ENCODE measurements at regions not wholly inside any gene's neighbourhood (a gene's known extent, or its start where the extent isn't known, plus 50 kb on each side); places are given as distances from the start of the nearest gene placed in this dataset.
"Not testable (repeated sequence)": the region's sequence is repeated elsewhere in the genome, so short reads cannot be mapped to it uniquely, and the experiment has no call there.

DNA sequence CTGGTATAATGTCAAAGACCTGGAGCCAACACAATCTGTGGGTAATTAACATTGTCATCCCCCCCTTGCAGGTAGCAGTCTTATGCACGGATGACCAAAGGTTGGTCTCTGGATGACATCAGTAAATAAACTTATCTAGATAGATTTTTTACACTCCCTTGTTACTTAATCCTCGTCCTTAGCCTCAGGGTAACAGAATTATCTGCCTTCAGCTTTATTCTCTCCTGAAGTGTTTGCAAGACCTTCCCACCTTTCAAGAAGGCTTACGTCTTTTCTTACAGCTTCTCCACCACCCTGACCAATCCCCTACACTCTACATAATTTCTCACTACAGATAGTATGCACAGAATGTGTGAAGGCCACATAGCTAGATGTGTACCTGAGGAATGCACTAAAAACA, 434.8 kb upstream of the HTR1E start:
- H4K20me1 ChIP-seq (ENCODE audit: insufficient read depth, low read length), result no peaks in the 10 kb centered on the region
- H3K9ac ChIP-seq (ENCODE audit: low read depth, low read length), result no peak overlapping the region
- H3K4me3 ChIP-seq (ENCODE audit: low read depth in 1 of 2, low read length in 2 of 2), result no peak overlapping the region
- H3K4me1 ChIP-seq (ENCODE audit: insufficient read depth, low read length), result no peaks in the 10 kb centered on the region
- H3K27me3 ChIP-seq (ENCODE audit: insufficient read depth, low read length, poor library complexity), result no peaks in the 10 kb centered on the region
- DNase-seq, result no peak
- no peaks in the 10 kb centered on the region for H3K9me3 ChIP-seq (ENCODE audit: insufficient read depth, low read length, severe bottlenecking)
- H3K79me2 ChIP-seq (ENCODE audit: insufficient read depth, low read length), result no peaks in the 10 kb centered on the region
- H3K27ac ChIP-seq (ENCODE audit: low read length), result no peak overlapping the region
- H3K36me3 ChIP-seq (ENCODE audit: insufficient read depth, low read length), result no peaks in the 10 kb centered on the region
- no peak overlapping the region for H3K4me2 ChIP-seq (ENCODE audit: insufficient read depth, low read length)
- ATAC-seq (ENCODE audit: insufficient read depth, low read depth), result no peak
- no peak overlapping the region for H2AFZ ChIP-seq (ENCODE audit: low read depth, low read length)
- TF ChIP-seq, protein P1, sequence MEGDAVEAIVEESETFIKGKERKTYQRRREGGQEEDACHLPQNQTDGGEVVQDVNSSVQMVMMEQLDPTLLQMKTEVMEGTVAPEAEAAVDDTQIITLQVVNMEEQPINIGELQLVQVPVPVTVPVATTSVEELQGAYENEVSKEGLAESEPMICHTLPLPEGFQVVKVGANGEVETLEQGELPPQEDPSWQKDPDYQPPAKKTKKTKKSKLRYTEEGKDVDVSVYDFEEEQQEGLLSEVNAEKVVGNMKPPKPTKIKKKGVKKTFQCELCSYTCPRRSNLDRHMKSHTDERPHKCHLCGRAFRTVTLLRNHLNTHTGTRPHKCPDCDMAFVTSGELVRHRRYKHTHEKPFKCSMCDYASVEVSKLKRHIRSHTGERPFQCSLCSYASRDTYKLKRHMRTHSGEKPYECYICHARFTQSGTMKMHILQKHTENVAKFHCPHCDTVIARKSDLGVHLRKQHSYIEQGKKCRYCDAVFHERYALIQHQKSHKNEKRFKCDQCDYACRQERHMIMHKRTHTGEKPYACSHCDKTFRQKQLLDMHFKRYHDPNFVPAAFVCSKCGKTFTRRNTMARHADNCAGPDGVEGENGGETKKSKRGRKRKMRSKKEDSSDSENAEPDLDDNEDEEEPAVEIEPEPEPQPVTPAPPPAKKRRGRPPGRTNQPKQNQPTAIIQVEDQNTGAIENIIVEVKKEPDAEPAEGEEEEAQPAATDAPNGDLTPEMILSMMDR (IDR thresholded peaks at IDR 0.05; ENCODE audit: borderline replicate concordance, extremely low read depth, low read length, poor library complexity, severe bottlenecking), result no peak
- no peak for TF ChIP-seq EZH2 (IDR thresholded peaks at IDR 0.05; ENCODE audit: borderline replicate concordance, low read depth, low read length, severe bottlenecking)

DNA sequence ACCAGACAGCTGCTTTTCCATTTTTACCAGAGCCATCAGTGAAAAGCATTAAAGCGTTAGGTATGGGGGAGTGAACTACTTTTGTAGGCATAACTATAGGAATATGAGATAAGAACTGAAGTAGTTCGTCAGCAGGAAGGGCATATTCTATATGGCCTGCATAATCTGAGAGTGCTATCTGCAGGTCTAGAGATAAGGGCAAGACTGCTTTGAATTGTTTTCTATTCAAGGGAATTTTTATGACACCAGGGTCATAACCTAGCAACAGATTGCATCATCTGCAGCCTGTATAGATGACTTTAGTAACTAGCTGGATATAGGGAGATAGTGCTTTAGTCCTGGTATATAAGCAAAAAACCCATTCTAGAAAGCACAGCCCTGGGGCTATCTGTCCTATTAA, 437.3 kb upstream of the HTR1E start:
- DNase-seq (no peak), ATAC-seq (ENCODE audit: insufficient read depth, low read depth) (no peak)
- H3K4me3 ChIP-seq (ENCODE audit: low read depth in 1 of 2, low read length in 2 of 2), result no peak overlapping the region
- no peaks in the 10 kb centered on the region for H3K79me2 ChIP-seq (ENCODE audit: insufficient read depth, low read length)
- no peak overlapping the region for H3K27ac ChIP-seq (ENCODE audit: low read length)
- H3K4me1 ChIP-seq (ENCODE audit: insufficient read depth, low read length), result no peaks in the 10 kb centered on the region
- H3K9ac ChIP-seq (ENCODE audit: low read depth, low read length), result no peak overlapping the region
- no peak overlapping the region for H3K4me2 ChIP-seq (ENCODE audit: insufficient read depth, low read length)
- no peaks in the 10 kb centered on the region for H3K27me3 ChIP-seq (ENCODE audit: insufficient read depth, low read length, poor library complexity)
- H2AFZ ChIP-seq (ENCODE audit: low read depth, low read length), result no peak overlapping the region
- TF ChIP-seq, protein P1 (IDR thresholded peaks at IDR 0.05; ENCODE audit: borderline replicate concordance, extremely low read depth, low read length, poor library complexity, severe bottlenecking), result no peak
- no peak for TF ChIP-seq EZH2 (IDR thresholded peaks at IDR 0.05; ENCODE audit: borderline replicate concordance, low read depth, low read length, severe bottlenecking)
- H3K36me3 ChIP-seq (ENCODE audit: insufficient read depth, low read length), result no peaks in the 10 kb centered on the region
- H3K9me3 ChIP-seq (ENCODE audit: insufficient read depth, low read length, severe bottlenecking), result no peaks in the 10 kb centered on the region
- H4K20me1 ChIP-seq (ENCODE audit: insufficient read depth, low read length), result no peaks in the 10 kb centered on the region

DNA sequence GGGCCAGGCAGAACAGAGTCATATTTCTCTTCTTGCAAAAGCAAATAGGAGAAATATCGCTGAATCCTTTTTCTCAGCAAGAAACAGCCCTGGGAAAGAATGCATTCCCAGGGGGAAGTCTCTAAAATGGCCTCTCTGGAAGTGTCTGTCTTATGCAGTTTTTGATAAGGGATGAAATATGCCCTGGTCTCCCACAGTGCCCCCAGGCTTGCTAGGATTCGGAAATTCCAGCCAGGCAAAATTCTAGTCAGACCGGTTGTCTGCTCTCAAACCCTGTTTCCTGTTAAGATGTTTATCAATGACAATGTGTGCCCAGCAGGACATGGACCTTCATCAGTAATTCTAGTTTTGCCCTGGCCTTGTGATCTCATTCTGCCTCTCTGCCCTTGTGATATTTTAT, 448.3 kb upstream of the HTR1E start:
- not testable (repeated sequence) for H3K27ac ChIP-seq (ENCODE audit: low read length); H3K27me3 ChIP-seq (ENCODE audit: insufficient read depth, low read length, poor library complexity); H3K4me1 ChIP-seq (ENCODE audit: insufficient read depth, low read length); DNase-seq; H3K36me3 ChIP-seq (ENCODE audit: insufficient read depth, low read length); H2AFZ ChIP-seq (ENCODE audit: low read depth, low read length); ATAC-seq (ENCODE audit: insufficient read depth, low read depth); H3K9ac ChIP-seq (ENCODE audit: low read depth, low read length); H3K4me2 ChIP-seq (ENCODE audit: insufficient read depth, low read length); H3K4me3 ChIP-seq (ENCODE audit: low read depth in 1 of 2, low read length in 2 of 2); H4K20me1 ChIP-seq (ENCODE audit: insufficient read depth, low read length); H3K79me2 ChIP-seq (ENCODE audit: insufficient read depth, low read length); H3K9me3 ChIP-seq (ENCODE audit: insufficient read depth, low read length, severe bottlenecking)

DNA sequence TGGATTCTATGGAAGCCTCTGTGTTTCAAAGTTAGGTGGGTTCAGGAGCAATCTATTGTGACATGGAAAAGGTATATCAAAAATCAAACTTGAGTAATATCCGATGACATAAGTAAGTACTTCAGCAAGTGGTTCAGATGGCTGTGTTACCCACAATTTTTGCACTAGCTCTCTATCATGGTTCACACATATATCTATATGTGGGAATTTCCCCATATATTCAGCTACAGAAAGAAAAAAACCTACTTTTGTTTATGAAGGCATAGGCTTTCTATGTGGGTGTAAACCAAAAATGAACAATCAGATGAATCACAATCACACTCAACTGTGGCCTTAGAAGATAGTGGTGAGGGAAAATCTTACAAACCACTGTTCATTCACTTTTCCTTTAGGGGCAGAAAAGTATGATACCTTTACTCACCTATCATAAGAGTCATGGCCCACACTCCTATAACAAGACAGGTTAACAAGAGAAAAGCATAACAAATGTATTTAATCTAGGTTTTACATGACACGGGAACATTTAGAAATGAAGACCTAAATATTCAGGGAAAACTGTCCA, 449.6 kb upstream of the HTR1E start:
- no peak for ATAC-seq (ENCODE audit: insufficient read depth, low read depth)
- Histone ChIP-seq H3K4me3 (ENCODE audit: low read depth in 1 of 2, low read length in 2 of 2) (no peak overlapping the region), H3K79me2 (ENCODE audit: insufficient read depth, low read length) (no peaks in the 10 kb centered on the region), H3K9ac (ENCODE audit: low read depth, low read length) (no peak overlapping the region), H3K9me3 (ENCODE audit: insufficient read depth, low read length, severe bottlenecking) (no peaks in the 10 kb centered on the region), H3K4me2 (ENCODE audit: insufficient read depth, low read length) (no peak overlapping the region), H3K4me1 (ENCODE audit: insufficient read depth, low read length) (no peaks in the 10 kb centered on the region), H3K27ac (ENCODE audit: low read length) (no peak overlapping the region), H2AFZ (ENCODE audit: low read depth, low read length) (no peak overlapping the region), H4K20me1 (ENCODE audit: insufficient read depth, low read length) (no peaks in the 10 kb centered on the region), H3K27me3 (ENCODE audit: insufficient read depth, low read length, poor library complexity) (no peaks in the 10 kb centered on the region), H3K36me3 (ENCODE audit: insufficient read depth, low read length) (no peaks in the 10 kb centered on the region)
- TF ChIP-seq, protein P1 (IDR thresholded peaks at IDR 0.05; ENCODE audit: borderline replicate concordance, extremely low read depth, low read length, poor library complexity, severe bottlenecking), result no peak
- no peak for TF ChIP-seq EZH2 (IDR thresholded peaks at IDR 0.05; ENCODE audit: borderline replicate concordance, low read depth, low read length, severe bottlenecking)
- DNase-seq, result no peak

DNA sequence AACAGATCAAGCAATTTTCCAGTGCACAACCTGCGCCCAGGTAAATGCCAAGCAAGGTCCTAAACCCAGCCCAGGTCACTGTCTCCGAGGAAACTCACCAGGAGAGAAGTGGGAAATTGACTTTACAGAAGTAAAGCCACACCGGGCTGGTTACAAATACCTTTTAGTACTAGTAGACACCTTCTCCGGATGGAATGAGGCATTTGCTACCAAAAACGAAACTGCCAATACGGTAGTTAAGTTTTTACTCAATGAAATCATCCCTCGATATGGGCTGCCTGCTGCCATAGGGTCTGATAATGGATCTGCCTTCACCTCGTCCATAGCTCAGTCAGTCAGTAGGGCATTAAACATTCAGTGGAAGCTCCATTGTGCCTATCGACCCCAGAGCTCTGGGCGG, 459.0 kb upstream of the HTR1E start:
- DNase-seq; H3K36me3 ChIP-seq (ENCODE audit: insufficient read depth, low read length): not testable (repeated sequence)

More for the DNA sequence above, 459.0 kb upstream of the HTR1E start:
- not testable (repeated sequence) for H3K9me3 ChIP-seq (ENCODE audit: insufficient read depth, low read length, severe bottlenecking); H3K27ac ChIP-seq (ENCODE audit: low read length); H3K27me3 ChIP-seq (ENCODE audit: insufficient read depth, low read length, poor library complexity); H3K4me2 ChIP-seq (ENCODE audit: insufficient read depth, low read length); H3K9ac ChIP-seq (ENCODE audit: low read depth, low read length); H3K4me3 ChIP-seq (ENCODE audit: low read depth in 1 of 2, low read length in 2 of 2); H3K4me1 ChIP-seq (ENCODE audit: insufficient read depth, low read length); H4K20me1 ChIP-seq (ENCODE audit: insufficient read depth, low read length); H2AFZ ChIP-seq (ENCODE audit: low read depth, low read length); ATAC-seq (ENCODE audit: insufficient read depth, low read depth); H3K79me2 ChIP-seq (ENCODE audit: insufficient read depth, low read length)
